Right lobe of liver (tissue), 6 donors: ENCODE measurements at regions not wholly inside any gene's neighbourhood (a gene's known extent, or its start where the extent isn't known, plus 50 kb on each side); places are given as distances from the start of the nearest gene placed in this dataset.

ENCODE experiments used
- ATAC-seq, 4 donors: fragments of 200-7000 bp; cut with Tn5 transposase; one replicate each; pipeline ENCODE4 v1.9.1; 2020; ENCODE audit warnings: mild to moderate bottlenecking in 4 of 4, moderate library complexity in 4 of 4
- DNase-seq, 3 donors: peaks; one replicate each; pipeline ENCODE4 v3.0.0-alpha.2; 2020
- H3K27ac ChIP-seq, 3 donors: fragments of 200-600 bp; one replicate each; pipeline ENCODE4 v1.8.0; 2022
- H3K27me3 ChIP-seq, 2 donors: fragments of 200-600 bp; one replicate each; pipeline ENCODE4 v1.8.0; 2022
- H3K36me3 ChIP-seq, 4 donors: fragments of 200-600 bp; sonication (generic) in 1 of 4; one replicate each; pipeline versions ENCODE4 v1.5.1 to v1.8.0; 2017 to 2022; ENCODE audit warnings: control low read depth in 1 of 4
- H3K4me1 ChIP-seq, 4 donors: fragments of 200-600 bp; sonication (generic) in 1 of 4; one replicate each; pipeline versions ENCODE4 v1.5.1 to v1.8.0; 2017 to 2022; ENCODE audit warnings: control low read depth in 1 of 4
- H3K4me3 ChIP-seq, 3 donors: fragments of 200-600 bp; one replicate each; pipeline ENCODE4 v1.8.0; 2022
- H3K9me3 ChIP-seq, 4 donors: fragments of 200-600 bp; sonication (generic) in 1 of 4; one replicate each; pipeline versions ENCODE4 v1.5.1 to v1.8.0; 2017 to 2022; ENCODE audit warnings: control low read depth in 1 of 4
- CTCF ChIP-seq, 4 donors: fragments of 200-600 bp in 3 of 4; fragments of 450-650 bp in 1 of 4; IDR thresholded peaks; one replicate each; pipeline versions ENCODE4 v1.5.1 to v1.8.0; 2016 to 2022; ENCODE audit warnings: antibody characterized with exemption in 4 of 4, mild to moderate bottlenecking in 2 of 4
- POLR2A ChIP-seq: fragments of 450-650 bp; IDR thresholded peaks from one replicate; pipeline ENCODE4 v1.6.1; 2017; ENCODE audit warnings: antibody characterized with exemption, mild to moderate bottlenecking
- WGBS: methylation state at CpG from one replicate; pipeline ENCODE4 v1.1.6; 2018; ENCODE audit warnings: low coverage, low lambda C conversion rate; ENCODE audit not compliant: insufficient coverage; ENCODE audit errors: missing lambda C conversion rate; 5-methylcytosine and 5-hydroxymethylcytosine counted together
- intact Hi-C, 2 donors: fragments of 100-400 bp; cut with DNase I; formaldehyde crosslinking; loops; one replicate each; pipeline versions ENCODE4 v1.11.2 to v1.14.1; 2022
- donor health status: DM: no; HTN: yes; CAD: no.
- donor health status: DM: no; HTN: no; CAD: no.
- donor health status: DM: no; HTN: no; CAD: no.
- donor health status: DM: no; HTN: yes; CAD: no.
- donor health status: DM: no; HTN: yes; CAD: no.

- intact Hi-C loops, result no loop called here
- Histone ChIP-seq H3K27ac (no peak overlapping the region), H3K36me3 (no peaks in the 10 kb centered on the region), H3K9me3 (no peaks in the 10 kb centered on the region), H3K27me3 (no peaks in the 10 kb centered on the region), H3K4me3 (no peak overlapping the region), H3K4me1 (no peaks in the 10 kb centered on the region)
- TF ChIP-seq CTCF (IDR thresholded peaks at IDR 0.05), result no peak
- no peak for TF ChIP-seq POLR2A
- DNase-seq, result no peak
- ATAC-seq, result no peak
- WGBS, result 66% methylated on average over 3 of the region's 4 CpGs
Observed at GRCh38 chr20:19098117-19098516, 114.3 kb upstream of the SLC24A3 start.

GRCh38 chr20:19098806-19099578 lies 113.5 kb upstream of the SLC24A3 start:
- intact Hi-C loops, result no loop called here
- DNase-seq (peak in 1 of 3 donors; percentile 2), ATAC-seq (peak in 3 of 4 donors; percentile 11 to 36 (median 20))
- Histone ChIP-seq H3K9me3 (no peaks in the 10 kb centered on the region), H3K4me3 (no peak overlapping the region), H3K27ac (no peak overlapping the region), H3K27me3 (no peaks in the 10 kb centered on the region), H3K4me1 (no peaks in the 10 kb centered on the region), H3K36me3 (no peaks in the 10 kb centered on the region)
- TF ChIP-seq CTCF (IDR thresholded peaks at IDR 0.05) (no peak), POLR2A (no peak)
- WGBS, result 31% methylated on average over 3 of the region's 8 CpGs

GRCh38 chr20:19099596-19100545 lies 112.6 kb upstream of the SLC24A3 start:
- Histone ChIP-seq H3K36me3 (no peaks in the 10 kb centered on the region), H3K9me3 (no peaks in the 10 kb centered on the region), H3K27ac (no peak overlapping the region), H3K4me1 (no peaks in the 10 kb centered on the region), H3K4me3 (no peak overlapping the region), H3K27me3 (no peaks in the 10 kb centered on the region)
- WGBS, result 76% methylated on average over 15 of the region's 18 CpGs
- DNase-seq, result peak in 1 of 3 donors; percentile 30
- no peak for ATAC-seq
- TF ChIP-seq CTCF (IDR thresholded peaks at IDR 0.05) (no peak), POLR2A (no peak)
- intact Hi-C loops, result no loop called here

- no peak overlapping the region for H3K27ac ChIP-seq
- H3K27me3 ChIP-seq, result no peaks in the 10 kb centered on the region
- intact Hi-C loops, result no loop called here
- TF ChIP-seq CTCF (IDR thresholded peaks at IDR 0.05) (no peak), POLR2A (no peak)
- DNase-seq, result no peak
- ATAC-seq, result no peak
- H3K4me1 ChIP-seq, result no peaks in the 10 kb centered on the region
- H3K4me3 ChIP-seq, result no peak overlapping the region
- H3K36me3 ChIP-seq, result no peaks in the 10 kb centered on the region
- H3K9me3 ChIP-seq, result no peaks in the 10 kb centered on the region
- 86% methylated on average over 4 of the region's 4 CpGs for WGBS
Observed at GRCh38 chr20:19100975-19101374, 111.5 kb upstream of the SLC24A3 start.
